H1 (cell line): ENCODE measurements at regions not wholly inside any gene's neighbourhood (a gene's known extent, or its start where the extent isn't known, plus 50 kb on each side); places are given as distances from the start of the nearest gene placed in this dataset.

Experiments used
- CTCF ChIA-PET: fragments of 300-600 bp; sonication (Branson Sonifier 250); formaldehyde crosslinking; loops from one replicate; lab custom pipeline; 2021; ENCODE audit not compliant: partially characterized antibody; lab: Charles Lee
- POLR2A ChIA-PET: fragments of 300-600 bp; sonication (Branson Sonifier 250); formaldehyde crosslinking; loops from one replicate; lab custom pipeline; 2021; ENCODE audit warnings: inconsistent platforms; ENCODE audit not compliant: partially characterized antibody; lab: Charles Lee
- DNase-seq, 2 experiments: peaks; one replicate each; pipeline versions ENCODE4 v3.0.0 to v3.0.0-alpha.2; 2010 to 2022; ENCODE audit warnings: low spot score in 2 of 2, low read depth in 1 of 2, mixed read lengths in 1 of 2
- FAIRE-seq: peaks from 2 replicates; lab custom pipeline; 2011; peaks lifted over from hg19 to GRCh38; lab: Jason Lieb, UNC
- H2AFZ ChIP-seq: 2 replicates; pipeline ENCODE4 v1.8.1; 2012; ENCODE audit warnings: low read length, inconsistent platforms
- H2AK5ac ChIP-seq: 2 replicates; pipeline ENCODE4 v1.6.1; 2013; ENCODE audit warnings: low read depth, low read length
- H2BK120ac ChIP-seq: replicated peaks from 2 replicates; pipeline ENCODE3; 2013; ENCODE audit warnings: low read depth, low read length, inconsistent platforms
- H2BK12ac ChIP-seq: 2 replicates; pipeline ENCODE4 v1.6.1; 2013; ENCODE audit warnings: low read depth, low read length
- H2BK15ac ChIP-seq: 2 replicates; pipeline ENCODE4 v1.6.1; 2013; ENCODE audit warnings: low read length
- H2BK20ac ChIP-seq: 2 replicates; pipeline ENCODE4 v1.6.1; 2013; ENCODE audit warnings: low read length
- H2BK5ac ChIP-seq: 2 replicates; pipeline ENCODE4 v1.6.1; 2013; ENCODE audit warnings: low read depth, low read length
- H3K14ac ChIP-seq: 2 replicates; pipeline ENCODE4 v1.6.1; 2013; ENCODE audit warnings: inconsistent platforms; ENCODE audit not compliant: insufficient read length
- H3K18ac ChIP-seq: 2 replicates; pipeline ENCODE4 v1.6.1; 2013; ENCODE audit warnings: low read length; ENCODE audit errors: extremely low read depth
- H3K23ac ChIP-seq: 2 replicates; pipeline ENCODE4 v1.6.1; 2013; ENCODE audit warnings: inconsistent platforms; ENCODE audit not compliant: insufficient read length
- H3K23me2 ChIP-seq: 2 replicates; pipeline ENCODE4 v1.6.1; 2013; ENCODE audit warnings: low read depth, low read length
- H3K27ac ChIP-seq: 2 replicates; pipeline ENCODE4 v1.6.1; 2011; ENCODE audit warnings: low read depth, low read length, inconsistent platforms
- H3K27me3 ChIP-seq, 4 experiments: replicated peaks in 1 of 4; 1 replicate in 1 of 4; 2 replicates in 3 of 4; pipeline versions ENCODE4 v1.6.1 to v1.8.1; 2011 to 2013; ENCODE audit warnings: low read length in 3 of 4, mild to moderate bottlenecking in 3 of 4, inconsistent platforms in 2 of 4, mixed read lengths in 2 of 4, moderate library complexity in 1 of 4; ENCODE audit not compliant: control insufficient read depth in 3 of 4, insufficient read depth in 3 of 4; ENCODE audit errors: extremely low read depth in 1 of 4
- H3K36me3 ChIP-seq, 4 experiments: 2 replicates each; pipeline versions ENCODE4 v1.6.1 to v1.8.1; 2011 to 2013; ENCODE audit warnings: mild to moderate bottlenecking in 4 of 4, low read length in 3 of 4, moderate library complexity in 2 of 4, control low read depth in 1 of 4, inconsistent platforms in 1 of 4; ENCODE audit not compliant: insufficient read depth in 4 of 4, control insufficient read depth in 2 of 4
- H3K4ac ChIP-seq: replicated peaks from 2 replicates; pipeline ENCODE3; 2013; ENCODE audit warnings: low read length, low read depth, mixed read lengths, inconsistent platforms; ENCODE audit not compliant: insufficient read length
- H3K4me1 ChIP-seq, 4 experiments: replicated peaks in 1 of 4; 1 replicate in 1 of 4; 2 replicates in 3 of 4; pipeline versions ENCODE4 v1.6.1 to v1.8.1; 2011 to 2013; ENCODE audit warnings: low read length in 3 of 4, inconsistent platforms in 2 of 4, mixed read lengths in 1 of 4; ENCODE audit not compliant: insufficient read depth in 4 of 4, control insufficient read depth in 3 of 4
- H3K4me2 ChIP-seq, 2 experiments: 2 replicates each; pipeline versions ENCODE4 v1.6.1 to v1.8.1; 2011 to 2013; ENCODE audit warnings: low read depth in 2 of 2, low read length in 2 of 2, control low read depth in 1 of 2, inconsistent platforms in 1 of 2, mild to moderate bottlenecking in 1 of 2; ENCODE audit not compliant: insufficient read depth in 1 of 2
- H3K4me3 ChIP-seq, 4 experiments: fragments of 200-600, 300-600 bp in 1 of 4; sonication (generic), shearing (Covaris generic), sonication (Bioruptor Twin) in 1 of 4; 2 replicates each; pipeline versions ENCODE4 v1.5.1 to v1.8.1; 2011 to 2016; ENCODE audit warnings: low read length in 4 of 4, low read depth in 3 of 4, control low read depth in 2 of 4, inconsistent platforms in 2 of 4, mild to moderate bottlenecking in 2 of 4, mixed read lengths in 1 of 4, moderate library complexity in 1 of 4; ENCODE audit not compliant: insufficient read depth in 2 of 4; ENCODE audit errors: extremely low read depth in 1 of 4
- H3K56ac ChIP-seq: replicated peaks from 2 replicates; pipeline ENCODE3; 2013; ENCODE audit warnings: low read depth, mild to moderate bottlenecking, mixed read lengths, low read length, inconsistent platforms; ENCODE audit not compliant: insufficient read length
- H3K79me1 ChIP-seq: 2 replicates; pipeline ENCODE4 v1.6.1; 2013; ENCODE audit warnings: low read depth, low read length, control low read depth
- H3K79me2 ChIP-seq, 2 experiments: 2 replicates each; pipeline versions ENCODE4 v1.6.1 to v1.8.1; 2012 to 2013; ENCODE audit warnings: low read length in 2 of 2, mild to moderate bottlenecking in 2 of 2, inconsistent platforms in 1 of 2; ENCODE audit not compliant: insufficient read depth in 2 of 2, control insufficient read depth in 1 of 2
- H3K9ac ChIP-seq, 4 experiments: replicated peaks in 1 of 4; 1 replicate in 1 of 4; 2 replicates in 3 of 4; pipeline versions ENCODE4 v1.6.1 to v1.8.1; 2011 to 2013; ENCODE audit warnings: low read depth in 3 of 4, low read length in 3 of 4, control low read depth in 2 of 4, mild to moderate bottlenecking in 2 of 4, moderate library complexity in 2 of 4, inconsistent platforms in 1 of 4; ENCODE audit errors: extremely low read depth in 1 of 4
- H3K9me3 ChIP-seq, 2 experiments: 2 replicates each; pipeline versions ENCODE4 v1.6.1 to v1.8.1; 2012 to 2013; ENCODE audit warnings: mild to moderate bottlenecking in 2 of 2, moderate library complexity in 2 of 2, control low read depth in 1 of 2, inconsistent platforms in 1 of 2, low read depth in 1 of 2, low read length in 1 of 2, mixed read lengths in 1 of 2; ENCODE audit not compliant: insufficient read depth in 2 of 2
- H4K20me1 ChIP-seq, 2 experiments: replicated peaks in 1 of 2; 2 replicates each; pipeline versions ENCODE3 to v1.8.1; 2011 to 2013; ENCODE audit warnings: inconsistent platforms in 2 of 2, low read length in 2 of 2, mild to moderate bottlenecking in 1 of 2; ENCODE audit not compliant: insufficient read depth in 2 of 2, control insufficient read depth in 1 of 2
- H4K5ac ChIP-seq: 2 replicates; pipeline ENCODE4 v1.6.1; 2013; ENCODE audit warnings: low read length, low read depth, mixed read lengths, inconsistent platforms; ENCODE audit not compliant: insufficient read length
- H4K8ac ChIP-seq: 2 replicates; pipeline ENCODE4 v1.8.0; 2013; ENCODE audit warnings: mild to moderate bottlenecking, moderate library complexity, low read length, inconsistent platforms; ENCODE audit not compliant: insufficient read depth; ENCODE audit errors: extremely low read depth
- H4K91ac ChIP-seq: replicated peaks from 2 replicates; pipeline ENCODE3; 2013; ENCODE audit warnings: low read length, mixed read lengths, inconsistent platforms; ENCODE audit not compliant: insufficient read length
- ASH2L ChIP-seq: fragments of 200-600, 300-600 bp; sonication (generic); IDR thresholded peaks from one replicate; pipeline ENCODE4 v1.7.1; 2017; ENCODE audit warnings: low read length
- ATF2 ChIP-seq: IDR thresholded peaks from 2 replicates; pipeline ENCODE4 v1.6.1; 2012; ENCODE audit warnings: low read length, inconsistent platforms
- CHD1 ChIP-seq: IDR thresholded peaks from 2 replicates; pipeline ENCODE4 v1.6.1; 2012; ENCODE audit warnings: low read depth, low read length, improper control_type of control experiment
- GTF2F1 ChIP-seq: IDR thresholded peaks from 2 replicates; pipeline ENCODE4 v1.6.1; 2012; ENCODE audit warnings: low read depth, low read length, improper control_type of control experiment, borderline replicate concordance
- SRF ChIP-seq: IDR thresholded peaks from 2 replicates; pipeline ENCODE4 v1.6.1; 2011; ENCODE audit warnings: mild to moderate bottlenecking, low read depth, low read length, moderate library complexity
- WGBS, 2 experiments: shearing (Covaris generic) in 1 of 2; methylation state at CpG; one replicate each; pipeline versions ENCODE4 v1.1.6 to v1.1.7; 2013 to 2015; ENCODE audit warnings: low lambda C conversion rate in 2 of 2, mixed read lengths in 2 of 2, inconsistent platforms in 1 of 2, low coverage in 1 of 2, missing lambda C conversion rate in 1 of 2; ENCODE audit not compliant: insufficient replicate concordance in 2 of 2, insufficient coverage in 1 of 2, insufficient read length in 1 of 2; ENCODE audit errors: extremely low coverage in 1 of 2, missing lambda C conversion rate in 1 of 2; 5-methylcytosine and 5-hydroxymethylcytosine counted together

GRCh38 chr10:130726996-130727725, 584.4 kb downstream of the TCERG1L start:
- FAIRE-seq: no peak
- no peak overlapping the region for H4K5ac ChIP-seq
- TF ChIP-seq SRF (no peak), ASH2L (no peak), CHD1 (no peak), GTF2F1 (no peak), ATF2 (no peak)

More at GRCh38 chr10:130726996-130727725, 584.4 kb downstream of the TCERG1L start:
- no peak overlapping the region for H2BK5ac ChIP-seq
- no peak overlapping the region for H2BK12ac ChIP-seq
- H2BK120ac ChIP-seq: no peak overlapping the region
- 93% methylated on average over 20 of the region's 23 CpGs; no CpG with 5 or more reads in 1 of the 2 experiments for WGBS, 2 experiments
- H3K27me3 ChIP-seq: no peaks in the 10 kb centered on the region
- H4K8ac ChIP-seq: no peak overlapping the region
- H3K79me2 ChIP-seq: no peaks in the 10 kb centered on the region
- no peak overlapping the region for H4K91ac ChIP-seq
- POLR2A ChIA-PET: no interaction called here
- H3K56ac ChIP-seq: no peak overlapping the region
- H3K4me2 ChIP-seq: no peak overlapping the region
- no peak overlapping the region for H2BK20ac ChIP-seq
- no peak overlapping the region for H3K4me3 ChIP-seq
- no peak overlapping the region for H3K14ac ChIP-seq
- H3K23me2 ChIP-seq: no peaks in the 10 kb centered on the region
- no peak overlapping the region for H2AK5ac ChIP-seq
- no peak overlapping the region; the same call in 1 of the 2 replicates for H3K18ac ChIP-seq
- H3K23ac ChIP-seq: no peak overlapping the region
- CTCF ChIA-PET: interaction anchor here (1.1 to 1.4 kb wide), 3 partner anchors 20 to 798 kb away, joined by 3 to 9 read pairs (median 4); no protein-coding TSS in a partner anchor
- H4K20me1 ChIP-seq: no peaks in the 10 kb centered on the region
- H3K4me1 ChIP-seq: no peaks in the 10 kb centered on the region
- no peak for DNase-seq
- no peak overlapping the region for H2BK15ac ChIP-seq
- H3K36me3 ChIP-seq: no peaks in the 10 kb centered on the region
- no peak overlapping the region for H2AFZ ChIP-seq
- H3K27ac ChIP-seq: no peak overlapping the region
- no peak overlapping the region for H3K4ac ChIP-seq
- H3K9ac ChIP-seq: no peak overlapping the region
- H3K9me3 ChIP-seq: peaks cover 0 to 4% of the 10 kb centered on the region in 2 experiments; a peak in 1 of 4 replicates
- H3K79me1 ChIP-seq: no peaks in the 10 kb centered on the region
